Neural cell (in vitro differentiated cells): ENCODE measurements at regions not wholly inside any gene's neighbourhood (a gene's known extent, or its start where the extent isn't known, plus 50 kb on each side); places are given as distances from the start of the nearest gene placed in this dataset.

Experiments
- H2AFZ ChIP-seq: fragments of 200-600, 300-800 bp; sonication (generic), shearing (Covaris generic); 2 replicates; pipeline ENCODE4 v1.6.0; 2014; ENCODE audit warnings: low read depth, mild to moderate bottlenecking, antibody characterized with exemption, low read length, moderate library complexity
- H3F3A ChIP-seq: fragments of 200-600 bp; shearing (Covaris generic); 2 replicates; pipeline ENCODE4 v1.6.1; 2016; ENCODE audit warnings: mild to moderate bottlenecking, moderate library complexity, mixed read lengths, antibody characterized with exemption, low read length; ENCODE audit not compliant: insufficient read depth, poor library complexity, severe bottlenecking
- H3K27ac ChIP-seq: fragments of 200-600, 300-800 bp; sonication (generic), shearing (Covaris generic); 2 replicates; pipeline ENCODE4 v1.5.1; 2014; ENCODE audit warnings: mild to moderate bottlenecking, low read length, moderate library complexity
- H3K27me3 ChIP-seq: fragments of 300-800, 200-600 bp; sonication (generic), shearing (Covaris generic); 2 replicates; pipeline ENCODE4 v1.6.0; 2014; ENCODE audit warnings: mild to moderate bottlenecking, low read depth, low read length, moderate library complexity; ENCODE audit not compliant: insufficient read depth
- H3K36me3 ChIP-seq: fragments of 300-800, 200-600 bp; sonication (generic), shearing (Covaris generic); 2 replicates; pipeline ENCODE4 v1.5.1; 2014; ENCODE audit warnings: mild to moderate bottlenecking, antibody characterized with exemption, low read length, moderate library complexity; ENCODE audit not compliant: insufficient read depth
- H3K4me2 ChIP-seq: fragments of 300-800, 200-600 bp; sonication (generic), shearing (Covaris generic); 2 replicates; pipeline ENCODE4 v1.6.0; 2014; ENCODE audit warnings: mild to moderate bottlenecking, low read length
- H3K4me3 ChIP-seq: fragments of 300-800, 200-600 bp; sonication (generic), shearing (Covaris generic); 2 replicates; pipeline ENCODE4 v1.5.1; 2014; ENCODE audit warnings: mild to moderate bottlenecking, low read length, moderate library complexity
- H3K79me2 ChIP-seq: fragments of 200-600 bp; shearing (Covaris generic); replicated peaks from 2 replicates; pipeline ENCODE4 v1.6.0; 2014; ENCODE audit warnings: mild to moderate bottlenecking, low read length, moderate library complexity; ENCODE audit not compliant: insufficient read depth
- H3K9ac ChIP-seq: fragments of 300-800, 200-600 bp; sonication (generic), shearing (Covaris generic); 2 replicates; pipeline ENCODE4 v1.6.1; 2016; ENCODE audit warnings: mild to moderate bottlenecking, low read length, mixed read lengths
- H3K9me2 ChIP-seq: fragments of 200-600 bp; shearing (Covaris generic); 2 replicates; pipeline ENCODE4 v1.6.1; 2016; ENCODE audit warnings: mild to moderate bottlenecking, low read length, mixed read lengths; ENCODE audit not compliant: insufficient read depth
- H3K9me3 ChIP-seq: fragments of 200-600, 300-800 bp; sonication (generic), shearing (Covaris generic); 2 replicates; pipeline ENCODE4 v1.6.1; 2016; ENCODE audit warnings: mild to moderate bottlenecking, mixed run types, low read length, moderate library complexity, mixed read lengths
- H4K20me1 ChIP-seq: fragments of 200-600 bp; shearing (Covaris generic); 2 replicates; pipeline ENCODE4 v1.6.1; 2016; ENCODE audit warnings: mild to moderate bottlenecking, mixed run types; ENCODE audit not compliant: insufficient read depth
- CTCF ChIP-seq: fragments of 450-650 bp; IDR thresholded peaks from 2 replicates; pipeline ENCODE4 v1.5.1; 2014; ENCODE audit warnings: antibody characterized with exemption, mild to moderate bottlenecking, moderate library complexity; ENCODE audit not compliant: poor library complexity, severe bottlenecking
- EP300 ChIP-seq: fragments of 450-650 bp; conservative IDR thresholded peaks from 2 replicates; pipeline ENCODE4 v1.6.1; 2014; ENCODE audit warnings: antibody characterized with exemption, mild to moderate bottlenecking, moderate library complexity; ENCODE audit not compliant: poor library complexity, severe bottlenecking
- EZH2 ChIP-seq: fragments of 200-600, 300-800 bp; shearing (Covaris generic), sonication (generic); IDR thresholded peaks from 2 replicates; pipeline ENCODE4 v1.6.1; 2014; ENCODE audit warnings: antibody characterized with exemption, low read length, borderline replicate concordance, mild to moderate bottlenecking; ENCODE audit not compliant: insufficient read depth, poor library complexity, severe bottlenecking
- MXI1 ChIP-seq: fragments of 450-650 bp; conservative IDR thresholded peaks from 2 replicates; pipeline ENCODE4 v1.6.1; 2014; ENCODE audit warnings: antibody characterized with exemption, mild to moderate bottlenecking; ENCODE audit not compliant: poor library complexity, severe bottlenecking
- POLR2AphosphoS5 ChIP-seq: IDR thresholded peaks from 2 replicates; pipeline ENCODE4 v1.6.1; 2012
- RAD21 ChIP-seq: fragments of 450-650 bp; conservative IDR thresholded peaks from 2 replicates; pipeline ENCODE4 v1.6.1; 2014; ENCODE audit warnings: antibody characterized with exemption, mild to moderate bottlenecking, moderate library complexity
- REST ChIP-seq: IDR thresholded peaks from 2 replicates; pipeline ENCODE4 v1.6.1; 2012; ENCODE audit warnings: borderline replicate concordance
- SMC3 ChIP-seq: fragments of 450-650 bp; conservative IDR thresholded peaks from 2 replicates; pipeline ENCODE4 v1.6.1; 2014; ENCODE audit warnings: antibody characterized with exemption, mild to moderate bottlenecking, moderate library complexity; ENCODE audit not compliant: poor library complexity
- TAF1 ChIP-seq: IDR thresholded peaks from 2 replicates; pipeline ENCODE4 v1.6.1; 2012; ENCODE audit warnings: low read depth

- no peak for TF ChIP-seq CTCF
- TF ChIP-seq REST, result no peak
- no peak for TF ChIP-seq TAF1
- TF ChIP-seq SMC3, result no peak
- no peak for TF ChIP-seq MXI1
- no peak for TF ChIP-seq EZH2
- TF ChIP-seq EP300, result no peak
- no peak for TF ChIP-seq RAD21
- TF ChIP-seq POLR2AphosphoS5, result no peak
- Histone ChIP-seq H3K27ac (no peak overlapping the region), H2AFZ (no peak overlapping the region), H3K27me3 (no peaks in the 10 kb centered on the region), H3K79me2 (no peaks in the 10 kb centered on the region), H3K9me2 (no peaks in the 10 kb centered on the region), H3K9ac (no peak overlapping the region), H3K9me3 (no peaks in the 10 kb centered on the region), H3K36me3 (no peaks in the 10 kb centered on the region), H4K20me1 (no peaks in the 10 kb centered on the region), H3F3A (no peaks in the 10 kb centered on the region), H3K4me2 (no peak overlapping the region), H3K4me3 (no peak overlapping the region)
Measured at GRCh38 chr15:93645594-93645993, 556.6 kb upstream of the RGMA start.

GRCh38 chr15:93644595-93644994 lies 555.6 kb upstream of the RGMA start:
- Histone ChIP-seq H3F3A (no peaks in the 10 kb centered on the region), H3K9me2 (no peaks in the 10 kb centered on the region), H3K27me3 (no peaks in the 10 kb centered on the region), H3K36me3 (no peaks in the 10 kb centered on the region), H4K20me1 (no peaks in the 10 kb centered on the region), H3K79me2 (no peaks in the 10 kb centered on the region), H3K9me3 (no peaks in the 10 kb centered on the region), H2AFZ (no peak overlapping the region), H3K9ac (no peak overlapping the region), H3K27ac (no peak overlapping the region), H3K4me3 (no peak overlapping the region), H3K4me2 (no peak overlapping the region)
- TF ChIP-seq REST, result no peak
- no peak for TF ChIP-seq EZH2
- no peak for TF ChIP-seq MXI1
- no peak for TF ChIP-seq CTCF
